ENCODE measurements at regions not wholly inside any gene's neighbourhood (a gene's known extent, or its start where the extent isn't known, plus 50 kb on each side); places are given as distances from the start of the nearest gene placed in this dataset.

DNA sequence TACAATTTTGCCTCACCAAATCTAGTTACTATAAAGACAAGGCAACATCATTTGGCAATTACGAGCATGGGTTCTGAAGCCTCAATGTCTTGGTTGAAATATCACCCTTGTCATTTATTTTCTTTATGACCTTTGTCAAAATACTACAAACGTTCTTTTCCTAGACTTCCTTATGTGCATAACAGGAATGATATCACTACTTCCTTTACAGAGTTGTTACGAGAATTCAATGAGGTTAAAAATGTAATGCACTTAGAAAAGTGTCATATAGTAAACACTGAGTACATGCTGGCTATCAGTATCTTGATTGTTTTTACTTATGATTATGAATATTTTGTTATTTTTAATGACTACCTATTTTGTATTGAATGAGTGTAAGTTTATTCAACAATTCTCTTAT, 640.9 kb upstream of the CCNG1 start:
- WGBS = 47% methylated on average over 3 of the region's 3 CpGs
- H3K4me1 ChIP-seq = no peaks in the 10 kb centered on the region
- H3K27me3 ChIP-seq = no peaks in the 10 kb centered on the region
- no peak overlapping the region for H3K4me3 ChIP-seq
- DNase-seq (ENCODE audit: low spot score in 2 of 2) = no peak
- no peaks in the 10 kb centered on the region for H3K9me3 ChIP-seq
- TF ChIP-seq, protein P1, sequence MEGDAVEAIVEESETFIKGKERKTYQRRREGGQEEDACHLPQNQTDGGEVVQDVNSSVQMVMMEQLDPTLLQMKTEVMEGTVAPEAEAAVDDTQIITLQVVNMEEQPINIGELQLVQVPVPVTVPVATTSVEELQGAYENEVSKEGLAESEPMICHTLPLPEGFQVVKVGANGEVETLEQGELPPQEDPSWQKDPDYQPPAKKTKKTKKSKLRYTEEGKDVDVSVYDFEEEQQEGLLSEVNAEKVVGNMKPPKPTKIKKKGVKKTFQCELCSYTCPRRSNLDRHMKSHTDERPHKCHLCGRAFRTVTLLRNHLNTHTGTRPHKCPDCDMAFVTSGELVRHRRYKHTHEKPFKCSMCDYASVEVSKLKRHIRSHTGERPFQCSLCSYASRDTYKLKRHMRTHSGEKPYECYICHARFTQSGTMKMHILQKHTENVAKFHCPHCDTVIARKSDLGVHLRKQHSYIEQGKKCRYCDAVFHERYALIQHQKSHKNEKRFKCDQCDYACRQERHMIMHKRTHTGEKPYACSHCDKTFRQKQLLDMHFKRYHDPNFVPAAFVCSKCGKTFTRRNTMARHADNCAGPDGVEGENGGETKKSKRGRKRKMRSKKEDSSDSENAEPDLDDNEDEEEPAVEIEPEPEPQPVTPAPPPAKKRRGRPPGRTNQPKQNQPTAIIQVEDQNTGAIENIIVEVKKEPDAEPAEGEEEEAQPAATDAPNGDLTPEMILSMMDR (IDR thresholded peaks at IDR 0.05) = no peak
- TF ChIP-seq POLR2AphosphoS5 (IDR thresholded peaks at IDR 0.05) = no peak
- no peak for TF ChIP-seq EP300 (IDR thresholded peaks at IDR 0.05)
- no peak for TF ChIP-seq POLR2A (IDR thresholded peaks at IDR 0.05)
- H3K27ac ChIP-seq = no peak overlapping the region
- no peaks in the 10 kb centered on the region for H3K36me3 ChIP-seq

DNA sequence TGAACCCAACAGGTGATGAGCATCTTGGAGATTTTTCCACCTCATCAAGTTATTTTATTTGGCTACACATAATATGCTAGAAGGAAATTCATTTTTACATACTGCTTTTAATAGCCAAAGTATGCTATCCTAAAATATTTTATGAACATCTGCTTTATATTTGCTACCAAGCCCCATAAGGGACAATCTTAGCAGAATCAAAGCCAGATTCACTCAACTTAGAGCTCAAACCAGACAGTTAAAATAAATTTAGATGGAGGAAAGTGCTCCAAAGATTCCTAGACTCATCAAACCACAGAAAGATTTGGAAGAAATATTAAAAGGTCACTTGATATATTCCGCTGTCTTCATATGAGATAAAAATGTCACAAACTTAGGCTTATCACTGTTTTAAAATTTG, 637.1 kb upstream of the CCNG1 start:
- no peaks in the 10 kb centered on the region for H3K36me3 ChIP-seq
- no peak for DNase-seq (ENCODE audit: low spot score in 2 of 2)
- WGBS = 88% methylated on average over 1 of the region's 1 CpG
- no peaks in the 10 kb centered on the region for H3K4me1 ChIP-seq
- TF ChIP-seq POLR2A (IDR thresholded peaks at IDR 0.05) = no peak
- TF ChIP-seq, protein P1 (IDR thresholded peaks at IDR 0.05) = no peak
- no peak for TF ChIP-seq POLR2AphosphoS5 (IDR thresholded peaks at IDR 0.05)
- no peak for TF ChIP-seq EP300 (IDR thresholded peaks at IDR 0.05)
- no peak overlapping the region for H3K27ac ChIP-seq
- no peak overlapping the region for H3K4me3 ChIP-seq
- no peaks in the 10 kb centered on the region for H3K9me3 ChIP-seq
- no peaks in the 10 kb centered on the region for H3K27me3 ChIP-seq

DNA sequence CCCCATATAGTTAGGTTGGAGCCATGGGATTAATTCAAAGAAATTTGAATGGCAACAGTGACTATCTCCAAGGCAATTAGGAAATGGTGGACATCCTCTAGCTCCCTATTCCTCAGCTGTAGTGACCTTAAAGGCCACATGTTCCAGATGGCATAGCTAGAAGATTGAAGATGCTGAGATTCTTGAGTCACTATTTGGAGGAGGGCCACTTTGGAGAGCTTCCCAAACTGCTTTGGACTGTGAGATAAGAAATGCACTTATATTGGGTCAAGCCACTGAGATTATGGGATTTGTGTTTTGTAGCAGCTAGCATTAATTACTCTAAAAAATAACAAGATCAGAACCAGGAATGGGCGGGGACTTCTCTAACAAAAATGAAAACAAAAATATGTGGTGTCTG, 636.2 kb upstream of the CCNG1 start:
- H3K27me3 ChIP-seq = no peaks in the 10 kb centered on the region
- H3K36me3 ChIP-seq = no peaks in the 10 kb centered on the region
- H3K4me3 ChIP-seq = no peak overlapping the region
- DNase-seq (ENCODE audit: low spot score in 2 of 2) = no peak
- H3K9me3 ChIP-seq = no peaks in the 10 kb centered on the region
- TF ChIP-seq EP300 (IDR thresholded peaks at IDR 0.05) (no peak), POLR2AphosphoS5 (IDR thresholded peaks at IDR 0.05) (no peak), POLR2A (IDR thresholded peaks at IDR 0.05) (no peak)
- TF ChIP-seq, protein P1 (IDR thresholded peaks at IDR 0.05) = no peak
- H3K27ac ChIP-seq = no peak overlapping the region
- H3K4me1 ChIP-seq = no peaks in the 10 kb centered on the region
- WGBS = 61% methylated on average over 1 of the region's 1 CpG

DNA sequence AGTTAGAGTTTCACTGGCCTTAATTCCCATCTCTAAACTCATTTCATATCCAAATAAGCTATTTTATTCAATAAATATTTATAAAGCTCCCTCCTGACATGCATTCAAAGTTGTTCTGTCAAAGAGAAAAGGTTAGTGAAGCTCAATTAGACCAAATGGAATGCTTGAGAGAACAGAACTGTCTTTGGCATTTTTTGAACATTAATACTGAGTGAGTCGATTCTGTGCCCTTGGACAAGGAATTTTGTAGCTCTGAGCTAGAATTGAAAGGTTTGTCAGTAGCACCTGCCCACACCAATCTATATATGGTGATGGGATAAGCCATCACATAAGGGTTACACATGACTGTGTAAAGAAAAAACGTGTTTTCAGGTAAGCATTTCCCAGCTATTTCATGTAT, 631.2 kb upstream of the CCNG1 start:
- no peaks in the 10 kb centered on the region for H3K27me3 ChIP-seq
- DNase-seq (ENCODE audit: low spot score in 2 of 2) = no peak
- 40% methylated on average over 2 of the region's 2 CpGs for WGBS
- no peaks in the 10 kb centered on the region for H3K36me3 ChIP-seq
- H3K27ac ChIP-seq = no peak overlapping the region
- TF ChIP-seq EP300 (IDR thresholded peaks at IDR 0.05) (no peak), POLR2AphosphoS5 (IDR thresholded peaks at IDR 0.05) (no peak), POLR2A (IDR thresholded peaks at IDR 0.05) (no peak)
- TF ChIP-seq, protein P1 (IDR thresholded peaks at IDR 0.05) = no peak
- H3K4me1 ChIP-seq = no peaks in the 10 kb centered on the region
- no peak overlapping the region for H3K4me3 ChIP-seq
- no peaks in the 10 kb centered on the region for H3K9me3 ChIP-seq

DNA sequence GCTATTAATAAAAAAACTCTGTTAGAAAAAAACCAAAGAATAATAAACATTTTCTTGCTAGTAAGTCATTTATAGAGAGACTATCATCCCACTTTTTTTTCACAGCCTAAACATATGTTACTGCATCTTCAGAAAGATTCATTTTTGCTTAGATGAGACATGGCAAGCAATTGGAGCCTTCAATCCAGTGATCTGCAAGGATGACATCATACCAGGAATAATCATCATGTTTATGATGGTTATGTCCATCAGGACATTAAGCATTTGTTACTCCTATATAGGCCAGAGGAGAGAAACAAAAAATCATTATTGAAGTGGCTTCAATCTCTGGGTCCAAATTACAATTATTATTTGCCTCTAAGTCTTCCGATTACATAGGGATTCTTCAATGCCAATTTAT, 626.3 kb upstream of the CCNG1 start:
- Histone ChIP-seq H3K27me3 (no peaks in the 10 kb centered on the region), H3K36me3 (no peaks in the 10 kb centered on the region), H3K4me1 (no peaks in the 10 kb centered on the region), H3K9me3 (peaks cover 6% of the 10 kb centered on the region), H3K27ac (no peak overlapping the region), H3K4me3 (no peak overlapping the region)
- TF ChIP-seq POLR2AphosphoS5 (IDR thresholded peaks at IDR 0.05) = no peak
- no peak for TF ChIP-seq EP300 (IDR thresholded peaks at IDR 0.05)
- TF ChIP-seq, protein P1 (IDR thresholded peaks at IDR 0.05) = no peak
- no peak for TF ChIP-seq POLR2A (IDR thresholded peaks at IDR 0.05)
- no peak for DNase-seq (ENCODE audit: low spot score in 2 of 2)
- WGBS = 70% methylated on average over 1 of the region's 1 CpG
